ENCODE measurements at regions not wholly inside any gene's neighbourhood (a gene's known extent, or its start where the extent isn't known, plus 50 kb on each side); places are given as distances from the start of the nearest gene placed in this dataset.
"Not testable (repeated sequence)": the region's sequence is repeated elsewhere in the genome, so short reads cannot be mapped to it uniquely, and the experiment has no call there.

DNA sequence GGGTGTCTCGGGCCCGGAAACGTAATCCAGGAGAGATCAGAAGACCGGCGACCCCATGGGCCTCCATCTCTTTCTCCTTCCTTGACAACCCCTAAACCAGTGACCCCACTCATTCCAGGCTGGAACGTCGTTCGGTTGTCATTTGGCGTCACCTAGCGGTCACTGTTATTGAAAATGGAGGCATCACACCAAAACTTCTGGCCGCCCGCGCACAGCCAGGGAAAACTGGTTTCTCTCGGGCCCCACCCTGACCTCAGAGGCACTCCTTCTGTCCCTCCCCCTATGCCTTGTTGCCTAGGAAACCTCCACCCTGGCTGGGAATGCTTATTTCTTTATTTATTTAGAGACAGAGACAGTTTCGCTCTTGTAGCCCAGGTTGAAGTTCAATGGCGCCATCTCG is 2327.3 kb upstream of the TPTE start:
- intact Hi-C loops (cut with DNase I); H3K9me3 ChIP-seq; H3K36me3 ChIP-seq; H3K4me3 ChIP-seq; H3K27me3 ChIP-seq; H3K27ac ChIP-seq; H3K4me1 ChIP-seq (ENCODE audit: insufficient read depth); DNase-seq: not testable (repeated sequence)
- no CpG with 5 or more reads among the region's 17 CpGs for WGBS, 3 donors

DNA sequence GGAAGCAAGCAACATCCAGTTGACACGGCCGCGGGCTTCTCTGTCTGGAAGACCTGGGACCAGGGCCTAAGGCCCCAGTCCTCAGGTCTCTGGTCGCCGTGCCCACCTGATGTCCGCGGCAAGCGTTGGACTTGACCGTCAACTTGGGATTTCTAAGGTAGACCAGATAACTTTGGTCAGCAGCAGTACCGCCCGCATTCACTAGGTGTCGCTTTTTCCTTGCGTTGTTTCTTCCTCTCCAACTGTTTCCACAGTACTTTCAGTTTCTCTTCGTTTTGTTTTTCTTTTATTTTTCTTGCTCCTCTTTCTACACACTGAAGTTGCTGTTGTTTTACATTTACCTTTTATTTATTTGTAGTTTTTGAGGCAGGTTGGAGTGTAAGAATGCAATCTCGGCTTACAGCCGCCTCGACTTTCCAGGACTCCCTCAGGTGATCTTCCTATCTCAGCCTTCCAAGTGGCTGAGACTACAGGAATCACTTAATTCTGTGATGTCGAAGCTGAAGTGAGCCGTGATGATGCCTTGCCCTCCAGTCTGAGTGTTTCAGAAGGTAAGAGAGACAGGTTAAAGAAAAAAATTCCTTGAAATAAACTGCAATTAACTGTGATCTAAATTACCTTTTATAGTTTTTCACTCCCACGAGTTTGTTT is 2323.9 kb upstream of the TPTE start:
- WGBS, 3 donors: no CpG with 5 or more reads among the region's 20 CpGs
- H3K9me3 ChIP-seq; H3K27me3 ChIP-seq; H3K27ac ChIP-seq; H3K4me3 ChIP-seq; DNase-seq; H3K4me1 ChIP-seq (ENCODE audit: insufficient read depth); intact Hi-C loops (cut with DNase I); H3K36me3 ChIP-seq: not testable (repeated sequence)

DNA sequence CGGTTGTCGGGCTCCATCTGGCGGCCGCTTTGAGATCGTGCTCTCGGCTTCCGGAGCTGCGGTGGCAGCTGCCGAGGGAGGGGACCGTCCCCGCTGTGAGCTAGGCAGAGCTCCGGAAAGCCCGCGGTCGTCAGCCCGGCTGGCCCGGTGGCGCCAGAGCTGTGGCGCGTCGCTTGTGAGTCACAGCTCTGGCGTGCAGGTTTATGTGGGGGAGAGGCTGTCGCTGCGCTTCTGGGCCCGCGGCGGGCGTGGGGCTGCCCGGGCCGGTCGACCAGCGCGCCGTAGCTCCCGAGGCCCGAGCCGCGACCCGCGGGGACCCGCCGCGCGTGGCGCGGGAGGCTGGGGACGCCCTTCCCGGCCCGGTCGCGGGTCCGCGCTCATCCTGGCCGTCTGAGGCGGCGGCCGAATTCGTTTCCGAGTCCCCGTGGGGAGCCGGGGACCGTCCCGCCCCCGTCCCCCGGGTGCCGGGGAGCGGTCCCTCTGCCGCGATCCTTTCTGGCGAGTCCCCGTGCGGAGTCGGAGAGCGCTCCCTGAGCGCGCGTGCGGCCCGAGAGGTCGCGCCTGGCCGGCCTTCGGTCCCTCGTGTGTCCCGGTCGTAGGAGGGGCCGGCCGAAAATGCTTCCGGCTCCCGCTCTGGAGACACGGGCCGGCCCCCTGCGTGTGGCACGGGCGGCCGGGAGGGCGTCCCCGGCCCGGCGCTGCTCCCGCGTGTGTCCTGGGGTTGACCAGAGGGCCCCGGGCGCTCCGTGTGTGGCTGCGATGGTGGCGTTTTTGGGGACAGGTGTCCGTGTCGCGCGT is 2316.1 kb upstream of the TPTE start:
- no CpG with 5 or more reads among the region's 111 CpGs for WGBS, 3 donors
- H3K36me3 ChIP-seq; H3K9me3 ChIP-seq; DNase-seq; H3K4me3 ChIP-seq; intact Hi-C loops (cut with DNase I); H3K27me3 ChIP-seq; H3K4me1 ChIP-seq (ENCODE audit: insufficient read depth); H3K27ac ChIP-seq: not testable (repeated sequence)

DNA sequence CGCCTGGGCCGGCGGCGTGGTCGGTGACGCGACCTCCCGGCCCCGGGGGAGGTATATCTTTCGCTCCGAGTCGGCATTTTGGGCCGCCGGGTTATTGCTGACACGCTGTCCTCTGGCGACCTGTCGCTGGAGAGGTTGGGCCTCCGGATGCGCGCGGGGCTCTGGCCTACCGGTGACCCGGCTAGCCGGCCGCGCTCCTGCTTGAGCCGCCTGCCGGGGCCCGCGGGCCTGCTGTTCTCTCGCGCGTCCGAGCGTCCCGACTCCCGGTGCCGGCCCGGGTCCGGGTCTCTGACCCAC is 2315.5 kb upstream of the TPTE start:
- H3K4me1 ChIP-seq (ENCODE audit: insufficient read depth); H3K27me3 ChIP-seq; DNase-seq; H3K9me3 ChIP-seq; H3K4me3 ChIP-seq; H3K36me3 ChIP-seq; intact Hi-C loops (cut with DNase I); H3K27ac ChIP-seq: not testable (repeated sequence)
- no CpG with 5 or more reads among the region's 40 CpGs for WGBS, 3 donors

DNA sequence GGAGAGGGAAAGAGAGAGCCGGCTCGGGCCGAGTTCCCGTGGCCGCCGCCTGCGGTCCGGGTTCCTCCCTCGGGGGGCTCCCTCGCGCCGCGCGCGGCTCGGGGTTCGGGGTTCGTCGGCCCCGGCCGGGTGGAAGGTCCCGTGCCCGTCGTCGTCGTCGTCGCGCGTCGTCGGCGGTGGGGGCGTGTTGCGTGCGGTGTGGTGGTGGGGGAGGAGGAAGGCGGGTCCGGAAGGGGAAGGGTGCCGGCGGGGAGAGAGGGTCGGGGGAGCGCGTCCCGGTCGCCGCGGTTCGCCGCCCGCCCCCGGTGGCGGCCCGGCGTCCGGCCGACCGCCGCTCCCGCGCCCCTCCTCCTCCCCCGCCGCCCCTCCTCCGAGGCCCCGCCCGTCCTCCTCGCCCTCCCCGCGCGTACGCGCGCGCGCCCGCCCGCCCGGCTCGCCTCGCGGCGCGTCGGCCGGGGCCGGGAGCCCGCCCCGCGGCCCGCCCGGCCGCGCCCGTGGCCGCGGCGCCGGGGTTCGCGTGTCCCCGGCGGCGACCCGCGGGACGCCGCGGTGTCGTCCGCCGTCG is 2308.3 kb upstream of the TPTE start:
- H3K9me3 ChIP-seq; H3K4me1 ChIP-seq (ENCODE audit: insufficient read depth); H3K27me3 ChIP-seq; intact Hi-C loops (cut with DNase I); H3K4me3 ChIP-seq; H3K27ac ChIP-seq; H3K36me3 ChIP-seq: not testable (repeated sequence)
- WGBS, 3 donors: 25 to 31% methylated on average over 41 to 43 of the region's 111 CpGs; no CpG with 5 or more reads in 1 of the 3 donors
- DNase-seq: peak in 4 of 5 donors; percentile 17 to 90 (median 46)

DNA sequence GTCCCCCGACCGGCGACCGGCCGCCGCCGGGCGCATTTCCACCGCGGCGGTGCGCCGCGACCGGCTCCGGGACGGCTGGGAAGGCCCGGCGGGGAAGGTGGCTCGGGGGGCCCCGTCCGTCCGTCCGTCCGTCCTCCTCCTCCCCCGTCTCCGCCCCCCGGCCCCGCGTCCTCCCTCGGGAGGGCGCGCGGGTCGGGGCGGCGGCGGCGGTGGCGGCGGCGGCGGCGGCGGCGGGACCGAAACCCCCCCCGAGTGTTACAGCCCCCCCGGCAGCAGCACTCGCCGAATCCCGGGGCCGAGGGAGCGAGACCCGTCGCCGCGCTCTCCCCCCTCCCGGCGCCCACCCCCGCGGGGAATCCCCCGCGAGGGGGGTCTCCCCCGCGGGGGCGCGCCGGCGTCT is 2306.8 kb upstream of the TPTE start:
- H3K4me1 ChIP-seq (ENCODE audit: insufficient read depth); DNase-seq; H3K9me3 ChIP-seq; H3K27ac ChIP-seq; H3K4me3 ChIP-seq; H3K36me3 ChIP-seq; H3K27me3 ChIP-seq; intact Hi-C loops (cut with DNase I): not testable (repeated sequence)
- 36% methylated on average over 24 of the region's 70 CpGs; no CpG with 5 or more reads in 2 of the 3 donors for WGBS, 3 donors

DNA sequence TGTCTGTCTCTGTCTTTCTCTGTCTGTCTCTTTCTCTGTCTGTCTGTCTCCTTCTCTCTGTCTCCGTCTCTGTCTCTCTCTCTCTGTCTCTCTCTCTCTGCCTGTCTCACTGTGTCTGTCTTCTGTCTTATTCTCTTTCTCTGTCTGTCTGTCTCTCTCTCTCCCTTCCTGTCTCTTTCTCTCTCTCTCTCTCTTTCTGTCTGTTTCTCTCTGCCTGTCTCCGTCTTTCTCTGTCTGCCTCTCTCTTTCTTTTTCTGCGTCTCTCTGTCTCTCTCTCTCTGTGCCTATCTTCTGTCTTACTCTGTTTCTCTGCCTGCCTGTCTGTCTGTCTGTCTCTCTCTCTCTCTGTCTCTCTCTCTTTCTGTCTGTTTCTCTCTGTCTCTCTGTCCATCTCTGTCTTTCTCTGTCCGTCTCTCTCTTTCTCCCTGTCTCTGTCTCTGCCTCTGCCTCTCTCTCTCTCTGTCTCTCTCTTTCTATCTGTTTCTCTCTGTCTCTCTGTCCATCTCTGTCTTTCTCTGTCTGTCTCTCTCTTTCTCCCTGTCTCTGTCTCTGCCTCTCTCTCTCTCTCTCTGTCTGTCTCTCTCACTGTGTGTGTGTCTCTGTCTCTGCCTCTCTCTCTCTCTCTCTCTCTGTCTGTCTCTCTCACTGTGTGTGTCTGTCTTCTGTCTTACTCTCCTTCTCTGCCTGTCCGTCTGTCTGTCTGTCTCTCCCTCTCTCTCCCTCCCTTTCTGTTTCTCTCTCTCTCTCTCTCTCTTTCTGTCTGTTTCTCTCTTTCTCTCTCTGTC is 2291.8 kb upstream of the TPTE start:
- H3K4me3 ChIP-seq; H3K27me3 ChIP-seq; H3K27ac ChIP-seq; intact Hi-C loops (cut with DNase I); DNase-seq; H3K36me3 ChIP-seq; H3K9me3 ChIP-seq; H3K4me1 ChIP-seq (ENCODE audit: insufficient read depth): not testable (repeated sequence)
- WGBS, 3 donors: no CpG with 5 or more reads among the region's 5 CpGs

DNA sequence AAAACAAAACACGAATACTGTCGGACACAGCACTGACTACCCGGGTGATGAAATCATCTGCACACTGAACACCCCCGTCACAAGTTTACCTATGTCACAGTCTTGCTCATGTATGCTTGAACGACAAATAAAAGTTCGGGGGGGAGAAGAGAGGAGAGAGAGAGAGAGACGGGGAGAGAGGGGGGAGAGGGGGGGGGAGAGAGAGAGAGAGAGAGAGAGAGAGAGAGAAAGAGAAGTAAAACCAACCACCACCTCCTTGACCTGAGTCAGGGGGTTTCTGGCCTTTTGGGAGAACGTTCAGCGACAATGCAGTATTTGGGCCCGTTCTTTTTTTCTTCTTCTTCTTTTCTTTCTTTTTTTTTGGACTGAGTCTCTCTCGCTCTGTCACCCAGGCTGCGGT is 2290.1 kb upstream of the TPTE start:
- H3K27ac ChIP-seq; H3K4me1 ChIP-seq (ENCODE audit: insufficient read depth); H3K36me3 ChIP-seq; H3K4me3 ChIP-seq; DNase-seq; H3K27me3 ChIP-seq; H3K9me3 ChIP-seq; intact Hi-C loops (cut with DNase I): not testable (repeated sequence)
- WGBS, 3 donors: 57 to 80% methylated on average over 1 to 2 of the region's 12 CpGs; no CpG with 5 or more reads in 1 of the 3 donors

DNA sequence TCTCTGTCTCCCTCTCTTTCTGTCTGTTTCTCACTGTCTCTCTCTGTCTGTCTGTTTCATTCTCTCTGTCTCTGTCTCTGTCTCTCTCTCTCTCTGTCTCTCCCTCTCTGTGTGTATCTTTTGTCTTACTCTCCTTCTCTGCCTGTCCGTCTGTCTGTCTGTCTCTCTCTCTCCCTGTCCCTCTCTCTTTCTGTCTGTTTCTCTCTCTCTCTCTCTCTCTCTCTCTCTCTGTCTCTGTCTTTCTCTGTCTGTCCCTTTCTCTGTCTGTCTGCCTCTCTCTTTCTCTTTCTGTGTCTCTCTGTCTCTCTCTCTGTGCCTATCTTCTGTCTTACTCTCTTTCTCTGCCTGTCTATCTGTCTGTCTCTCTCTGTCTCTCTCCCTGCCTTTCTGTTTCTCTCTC is 2288.4 kb upstream of the TPTE start:
- H3K36me3 ChIP-seq; H3K9me3 ChIP-seq; H3K27me3 ChIP-seq; H3K27ac ChIP-seq; H3K4me1 ChIP-seq (ENCODE audit: insufficient read depth); H3K4me3 ChIP-seq; intact Hi-C loops (cut with DNase I): not testable (repeated sequence)
- WGBS, 3 donors: 56 to 72% (median 68%) methylated on average over 1 of the region's 1 CpG
- peak in 1 of 5 donors; percentile 6 for DNase-seq

DNA sequence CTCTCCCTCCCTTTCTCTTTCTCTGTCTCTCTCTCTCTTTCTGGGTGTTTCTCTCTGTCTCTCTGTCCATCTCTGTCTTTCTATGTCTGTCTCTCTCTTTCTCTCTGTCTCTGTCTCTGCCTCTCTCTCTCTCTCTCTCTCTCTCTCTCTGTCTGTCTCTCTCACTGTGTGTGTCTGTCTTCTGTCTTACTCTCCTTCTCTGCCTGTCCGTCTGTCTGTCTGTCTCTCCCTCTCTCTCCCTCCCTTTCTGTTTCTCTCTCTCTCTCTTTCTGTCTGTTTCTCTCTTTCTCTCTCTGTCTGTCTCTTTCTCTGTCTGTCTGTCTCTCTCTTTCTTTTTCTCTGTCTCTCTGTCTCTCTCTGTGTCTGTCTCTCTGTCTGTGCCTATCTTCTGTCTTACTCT is 2287.3 kb upstream of the TPTE start:
- H3K4me3 ChIP-seq; intact Hi-C loops (cut with DNase I); H3K27me3 ChIP-seq; H3K36me3 ChIP-seq; DNase-seq; H3K27ac ChIP-seq; H3K4me1 ChIP-seq (ENCODE audit: insufficient read depth); H3K9me3 ChIP-seq: not testable (repeated sequence)
- WGBS, 3 donors: 40 to 77% (median 70%) methylated on average over 1 of the region's 1 CpG

DNA sequence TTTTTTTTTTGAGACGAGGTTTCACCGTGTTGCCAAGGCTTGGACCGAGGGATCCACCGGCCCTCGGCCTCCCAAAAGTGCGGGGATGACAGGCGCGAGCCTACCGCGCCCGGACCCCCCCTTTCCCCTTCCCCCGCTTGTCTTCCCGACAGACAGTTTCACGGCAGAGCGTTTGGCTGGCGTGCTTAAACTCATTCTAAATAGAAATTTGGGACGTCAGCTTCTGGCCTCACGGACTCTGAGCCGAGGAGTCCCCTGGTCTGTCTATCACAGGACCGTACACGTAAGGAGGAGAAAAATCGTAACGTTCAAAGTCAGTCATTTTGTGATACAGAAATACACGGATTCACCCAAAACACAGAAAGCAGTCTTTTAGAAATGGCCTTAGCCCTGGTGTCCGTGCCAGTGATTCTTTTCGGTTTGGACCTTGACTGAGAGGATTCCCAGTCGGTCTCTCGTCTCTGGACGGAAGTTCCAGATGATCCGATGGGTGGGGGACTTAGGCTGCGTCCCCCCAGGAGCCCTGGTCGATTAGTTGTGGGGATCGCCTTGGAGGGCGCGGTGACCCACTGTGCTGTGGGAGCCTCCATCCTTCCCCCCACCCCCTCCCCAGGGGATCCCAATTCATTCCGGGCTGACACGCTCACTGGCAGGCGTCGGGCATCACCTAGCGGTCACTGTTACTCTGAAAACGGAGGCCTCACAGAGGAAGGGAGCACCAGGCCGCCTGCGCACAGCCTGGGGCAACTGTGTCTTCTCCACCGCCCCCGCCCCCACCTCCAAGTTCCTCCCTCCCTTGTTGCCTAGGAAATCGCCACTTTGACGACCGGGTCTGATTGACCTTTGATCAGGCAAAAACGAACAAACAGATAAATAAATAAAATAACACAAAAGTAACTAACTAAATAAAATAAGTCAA is 2276.4 kb upstream of the TPTE start:
- H3K27ac ChIP-seq; H3K4me3 ChIP-seq; H3K27me3 ChIP-seq; H3K4me1 ChIP-seq (ENCODE audit: insufficient read depth); H3K36me3 ChIP-seq; intact Hi-C loops (cut with DNase I); H3K9me3 ChIP-seq; DNase-seq: not testable (repeated sequence)
- WGBS, 3 donors: no CpG with 5 or more reads among the region's 49 CpGs
